Stomach (tissue), 8 donors: ENCODE measurements at regions not wholly inside any gene's neighbourhood (a gene's known extent, or its start where the extent isn't known, plus 50 kb on each side); places are given as distances from the start of the nearest gene placed in this dataset.

Source experiments
- DNase-seq, 2 donors: peaks; one replicate each; pipeline versions ENCODE4 v3.0.0 to v3.0.0-alpha.2; 2013 to 2019
- H3K27ac ChIP-seq, 5 donors: fragments of 200-600 bp in 4 of 5; sonication (generic) in 4 of 5; one replicate each; pipeline ENCODE4 v1.5.1; 2013 to 2019; ENCODE audit warnings: mild to moderate bottlenecking in 1 of 5, moderate library complexity in 1 of 5
- H3K27me3 ChIP-seq, 3 donors: fragments of 200-600 bp; sonication (generic); one replicate each; pipeline ENCODE4 v1.5.1; 2017 to 2019; ENCODE audit warnings: mixed run types in 1 of 3
- H3K36me3 ChIP-seq, 4 donors: fragments of 200-600 bp; sonication (generic); 1 replicate in 3 of 4; 2 replicates in 1 of 4; pipeline ENCODE4 v1.5.1; 2016 to 2019
- H3K4me1 ChIP-seq, 4 donors: fragments of 200-600 bp; sonication (generic); one replicate each; pipeline ENCODE4 v1.5.1; 2016 to 2019
- H3K4me3 ChIP-seq, 4 donors: fragments of 200-600 bp; sonication (generic) in 3 of 4; one replicate each; pipeline ENCODE4 v1.5.1; 2016 to 2019; ENCODE audit warnings: mild to moderate bottlenecking in 1 of 4
- H3K9me3 ChIP-seq, 4 donors: fragments of 200-600 bp; sonication (generic); one replicate each; pipeline ENCODE4 v1.5.1; 2016 to 2019
- EP300 ChIP-seq: sonication (generic); formaldehyde crosslinking; IDR thresholded peaks from one replicate; pipeline ENCODE4 v1.6.1; 2017; ENCODE audit warnings: antibody characterized with exemption
- POLR2A ChIP-seq, 4 donors: fragments of 450-650 bp; IDR thresholded peaks; one replicate each; pipeline ENCODE4 v1.6.1; 2016; ENCODE audit warnings: antibody characterized with exemption in 4 of 4, control low read depth in 2 of 4, mild to moderate bottlenecking in 1 of 4, moderate library complexity in 1 of 4
- POLR2AphosphoS5 ChIP-seq, 3 donors: sonication (generic); formaldehyde crosslinking; IDR thresholded peaks; one replicate each; pipeline ENCODE4 v1.6.1; 2016; ENCODE audit warnings: antibody characterized with exemption in 3 of 3
- WGBS, 5 donors: extraction: QIAGEN DNeasy Blood & Tissue Kit in 3 of 5; methylation state at CpG; one replicate each; pipeline versions ENCODE4 v1.1.5 to v1.1.7; 2013 to 2018; 5-methylcytosine and 5-hydroxymethylcytosine counted together
- intact Hi-C: fragments of 100-400 bp; cut with DNase I; formaldehyde crosslinking; loops from one replicate; pipeline ENCODE4 v1.15.1; 2023; ENCODE audit warnings: low total_unique reads
- TF ChIP-seq, protein P1 (sequence below), 7 experiments: fragments of 450-650 bp in 4 of 7; fragments of 200-600 bp in 3 of 7; sonication (generic) in 3 of 7; IDR thresholded peaks; one replicate each; pipeline ENCODE4 v1.5.1; 2016 to 2019; ENCODE audit warnings: antibody characterized with exemption in 7 of 7, control low read depth in 2 of 7, mild to moderate bottlenecking in 1 of 7
- donor health status: healthy with polysubstance abuse.
- donor health status: Bipolar disorder and iron deficiency.
- donor health status: healthy.

DNA sequence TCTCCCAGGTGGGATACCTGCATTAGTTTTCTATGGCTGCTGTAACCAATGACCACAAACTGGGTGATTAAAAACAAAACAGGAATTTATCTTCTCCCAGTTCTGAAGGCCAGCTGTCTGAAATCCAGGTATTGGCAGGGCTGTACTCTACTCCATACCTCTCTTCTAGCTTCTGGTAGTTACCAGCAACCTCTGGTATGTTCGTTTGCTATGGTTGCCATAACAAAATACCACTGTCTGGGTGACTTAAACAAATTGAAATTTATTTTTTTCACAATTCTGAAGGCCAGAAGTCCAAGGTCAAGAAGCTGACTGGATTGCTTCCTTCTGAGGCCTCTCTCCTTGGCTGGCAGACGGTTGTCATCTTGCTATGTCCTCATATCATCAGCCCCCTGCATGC, 642.1 kb upstream of the TENM3 start:
- H3K27ac ChIP-seq: no peak overlapping the region
- H3K4me1 ChIP-seq: no peaks in the 10 kb centered on the region
- H3K36me3 ChIP-seq: no peaks in the 10 kb centered on the region
- no peaks in the 10 kb centered on the region for H3K9me3 ChIP-seq
- no peak for DNase-seq
- H3K27me3 ChIP-seq: no peaks in the 10 kb centered on the region
- no peak overlapping the region for H3K4me3 ChIP-seq
- intact Hi-C loops: no loop called here
- TF ChIP-seq, protein P1, sequence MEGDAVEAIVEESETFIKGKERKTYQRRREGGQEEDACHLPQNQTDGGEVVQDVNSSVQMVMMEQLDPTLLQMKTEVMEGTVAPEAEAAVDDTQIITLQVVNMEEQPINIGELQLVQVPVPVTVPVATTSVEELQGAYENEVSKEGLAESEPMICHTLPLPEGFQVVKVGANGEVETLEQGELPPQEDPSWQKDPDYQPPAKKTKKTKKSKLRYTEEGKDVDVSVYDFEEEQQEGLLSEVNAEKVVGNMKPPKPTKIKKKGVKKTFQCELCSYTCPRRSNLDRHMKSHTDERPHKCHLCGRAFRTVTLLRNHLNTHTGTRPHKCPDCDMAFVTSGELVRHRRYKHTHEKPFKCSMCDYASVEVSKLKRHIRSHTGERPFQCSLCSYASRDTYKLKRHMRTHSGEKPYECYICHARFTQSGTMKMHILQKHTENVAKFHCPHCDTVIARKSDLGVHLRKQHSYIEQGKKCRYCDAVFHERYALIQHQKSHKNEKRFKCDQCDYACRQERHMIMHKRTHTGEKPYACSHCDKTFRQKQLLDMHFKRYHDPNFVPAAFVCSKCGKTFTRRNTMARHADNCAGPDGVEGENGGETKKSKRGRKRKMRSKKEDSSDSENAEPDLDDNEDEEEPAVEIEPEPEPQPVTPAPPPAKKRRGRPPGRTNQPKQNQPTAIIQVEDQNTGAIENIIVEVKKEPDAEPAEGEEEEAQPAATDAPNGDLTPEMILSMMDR (IDR thresholded peaks at IDR 0.05): no peak
- TF ChIP-seq EP300: no peak
- no peak for TF ChIP-seq POLR2A (IDR thresholded peaks at IDR 0.05)
- 35 to 54% (median 37%) methylated on average over 2 of the region's 2 CpGs for WGBS, 5 donors

- Histone ChIP-seq H3K36me3 (no peaks in the 10 kb centered on the region), H3K27me3 (no peaks in the 10 kb centered on the region), H3K4me1 (no peaks in the 10 kb centered on the region), H3K9me3 (no peaks in the 10 kb centered on the region), H3K4me3 (no peak overlapping the region), H3K27ac (no peak overlapping the region)
- TF ChIP-seq POLR2AphosphoS5 (IDR thresholded peaks at IDR 0.05) (no peak), EP300 (no peak), POLR2A (IDR thresholded peaks at IDR 0.05) (no peak)
- TF ChIP-seq, protein P1 (IDR thresholded peaks at IDR 0.05): no peak
- intact Hi-C loops: no loop called here
- DNase-seq: no peak
- WGBS, 5 donors: 72 to 81% (median 75%) methylated on average over 4 of the region's 4 CpGs
Measured at GRCh38 chr4:181604546-181604945, 638.7 kb upstream of the TENM3 start.

DNA sequence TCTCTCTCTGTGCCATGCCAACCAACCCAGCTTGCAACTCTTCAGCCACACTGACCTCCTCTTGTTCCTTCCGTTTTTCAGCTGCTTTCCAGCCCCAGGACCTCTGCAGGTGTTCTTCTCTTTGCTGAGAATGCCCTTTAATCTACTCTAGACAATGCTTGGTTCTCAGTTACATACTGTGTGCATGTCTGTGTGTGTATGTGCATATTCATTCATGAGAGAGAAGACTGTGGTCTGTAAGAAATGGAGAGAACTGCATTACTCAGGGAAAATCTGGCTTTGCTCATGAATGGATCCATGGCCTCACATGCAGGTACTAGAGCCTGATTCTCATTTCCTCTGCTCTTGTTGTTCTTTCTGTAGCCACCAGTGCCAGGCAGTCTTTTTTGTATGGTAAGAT, 636.9 kb upstream of the TENM3 start:
- DNase-seq: no peak
- Histone ChIP-seq H3K4me3 (no peak overlapping the region), H3K36me3 (no peaks in the 10 kb centered on the region), H3K9me3 (no peaks in the 10 kb centered on the region), H3K27ac (no peak overlapping the region), H3K4me1 (peaks cover 0 to 4% (median 0%) of the 10 kb centered on the region in 4 donors), H3K27me3 (no peaks in the 10 kb centered on the region)
- TF ChIP-seq EP300: no peak
- no peak for TF ChIP-seq POLR2A (IDR thresholded peaks at IDR 0.05)
- no peak for TF ChIP-seq POLR2AphosphoS5 (IDR thresholded peaks at IDR 0.05)
- TF ChIP-seq, protein P1 (IDR thresholded peaks at IDR 0.05): no peak
- WGBS, 5 donors: 59 to 71% (median 67%) methylated on average over 1 of the region's 1 CpG
- intact Hi-C loops: no loop called here

DNA sequence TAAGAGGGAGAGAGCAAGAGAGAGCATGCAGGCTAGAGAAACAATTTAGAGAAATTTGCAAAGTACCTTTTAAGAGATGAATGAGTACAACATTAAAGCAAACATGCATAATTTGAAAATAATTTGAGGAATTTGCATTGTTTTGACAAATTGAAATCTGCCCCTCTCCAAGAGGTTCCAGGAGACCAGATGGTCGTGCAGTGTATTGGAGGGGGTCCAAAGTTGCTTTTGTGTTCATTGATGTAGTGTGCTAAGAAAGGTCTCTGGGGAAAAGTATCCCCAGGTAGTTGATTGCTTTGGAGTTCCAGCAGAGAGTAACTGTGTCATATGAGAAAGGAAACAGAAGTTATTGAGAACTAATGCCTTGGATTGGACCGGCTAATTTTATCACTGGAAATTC, 635.0 kb upstream of the TENM3 start:
- Histone ChIP-seq H3K36me3 (no peaks in the 10 kb centered on the region), H3K9me3 (no peaks in the 10 kb centered on the region), H3K4me1 (peaks cover 0 to 4% (median 0%) of the 10 kb centered on the region in 4 donors), H3K4me3 (no peak overlapping the region), H3K27ac (no peak overlapping the region), H3K27me3 (no peaks in the 10 kb centered on the region)
- 36 to 60% (median 44%) methylated on average over 2 of the region's 2 CpGs for WGBS, 5 donors
- no peak for DNase-seq
- TF ChIP-seq POLR2AphosphoS5 (IDR thresholded peaks at IDR 0.05) (no peak), POLR2A (IDR thresholded peaks at IDR 0.05) (no peak), EP300 (no peak)
- TF ChIP-seq, protein P1 (IDR thresholded peaks at IDR 0.05): no peak
- intact Hi-C loops: no loop called here
